ENCODE measurements at regions not wholly inside any gene's neighbourhood (a gene's known extent, or its start where the extent isn't known, plus 50 kb on each side); places are given as distances from the start of the nearest gene placed in this dataset.

DNA sequence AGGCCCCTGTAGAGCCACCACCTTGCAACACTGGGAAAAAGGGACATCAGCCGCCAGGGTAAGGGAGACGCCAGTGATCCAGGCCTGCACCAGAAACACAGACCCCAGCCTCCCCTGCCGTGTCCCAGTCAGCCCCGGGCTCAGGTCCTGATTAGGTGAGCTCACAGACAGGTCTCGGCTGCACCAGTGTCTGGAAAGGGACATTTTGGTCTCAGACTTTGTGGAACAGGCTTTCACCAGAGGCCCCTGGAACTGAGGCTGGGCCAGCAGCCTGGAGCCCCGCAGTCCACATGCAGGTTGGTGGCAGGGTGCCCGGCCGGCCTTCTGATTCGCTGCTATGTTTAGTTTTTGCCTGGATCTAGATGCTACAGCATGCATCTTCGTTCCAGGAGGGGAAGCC is 369.0 kb upstream of the IRX4 start:
- Histone ChIP-seq H3K27ac (no peak overlapping the region), H3K4me1 (no peaks in the 10 kb centered on the region), H3K9me3 (peaks cover 0 to 10% (median 0%) of the 10 kb centered on the region in 4 donors), H3K36me3 (no peaks in the 10 kb centered on the region), H3K4me3 (no peak overlapping the region), H3K27me3 (no peaks in the 10 kb centered on the region)
- TF ChIP-seq POLR2A (IDR thresholded peaks at IDR 0.05) (no peak), EP300 (IDR thresholded peaks at IDR 0.05) (no peak)
- TF ChIP-seq, protein P1, sequence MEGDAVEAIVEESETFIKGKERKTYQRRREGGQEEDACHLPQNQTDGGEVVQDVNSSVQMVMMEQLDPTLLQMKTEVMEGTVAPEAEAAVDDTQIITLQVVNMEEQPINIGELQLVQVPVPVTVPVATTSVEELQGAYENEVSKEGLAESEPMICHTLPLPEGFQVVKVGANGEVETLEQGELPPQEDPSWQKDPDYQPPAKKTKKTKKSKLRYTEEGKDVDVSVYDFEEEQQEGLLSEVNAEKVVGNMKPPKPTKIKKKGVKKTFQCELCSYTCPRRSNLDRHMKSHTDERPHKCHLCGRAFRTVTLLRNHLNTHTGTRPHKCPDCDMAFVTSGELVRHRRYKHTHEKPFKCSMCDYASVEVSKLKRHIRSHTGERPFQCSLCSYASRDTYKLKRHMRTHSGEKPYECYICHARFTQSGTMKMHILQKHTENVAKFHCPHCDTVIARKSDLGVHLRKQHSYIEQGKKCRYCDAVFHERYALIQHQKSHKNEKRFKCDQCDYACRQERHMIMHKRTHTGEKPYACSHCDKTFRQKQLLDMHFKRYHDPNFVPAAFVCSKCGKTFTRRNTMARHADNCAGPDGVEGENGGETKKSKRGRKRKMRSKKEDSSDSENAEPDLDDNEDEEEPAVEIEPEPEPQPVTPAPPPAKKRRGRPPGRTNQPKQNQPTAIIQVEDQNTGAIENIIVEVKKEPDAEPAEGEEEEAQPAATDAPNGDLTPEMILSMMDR (IDR thresholded peaks at IDR 0.05): no peak
- DNase-seq (ENCODE audit: low spot score in 2 of 2): no peak
- 79 to 90% methylated on average over 9 to 10 of the region's 10 CpGs for WGBS, 2 donors

DNA sequence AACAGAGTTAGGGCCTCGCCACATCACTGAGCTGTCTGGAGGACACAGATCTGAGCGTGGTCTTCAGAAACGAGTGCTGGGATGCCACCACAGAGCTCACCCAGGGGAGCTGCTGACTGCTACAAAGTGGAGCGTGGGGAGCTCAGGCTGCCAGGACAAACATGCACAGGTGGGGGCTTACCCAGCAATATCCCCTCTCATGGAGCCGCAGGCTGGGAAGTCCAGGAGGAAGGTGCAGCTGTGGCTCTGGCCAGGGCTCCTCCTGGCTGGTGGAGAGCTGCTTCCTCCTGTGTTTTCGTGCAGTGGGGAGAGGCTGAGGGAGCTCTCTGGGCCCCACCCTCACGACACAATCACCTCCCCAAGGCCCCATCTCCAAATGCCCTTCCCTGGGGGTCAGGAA is 368.6 kb upstream of the IRX4 start:
- H3K4me3 ChIP-seq: no peak overlapping the region
- no peaks in the 10 kb centered on the region for H3K27me3 ChIP-seq
- peaks cover 0 to 10% (median 0%) of the 10 kb centered on the region in 4 donors for H3K9me3 ChIP-seq
- 73 to 75% methylated on average over 6 of the region's 7 CpGs for WGBS, 2 donors
- H3K27ac ChIP-seq: no peak overlapping the region
- DNase-seq (ENCODE audit: low spot score in 2 of 2): no peak
- no peaks in the 10 kb centered on the region for H3K36me3 ChIP-seq
- H3K4me1 ChIP-seq: no peaks in the 10 kb centered on the region
- TF ChIP-seq POLR2A (IDR thresholded peaks at IDR 0.05): no peak
- TF ChIP-seq, protein P1 (IDR thresholded peaks at IDR 0.05): no peak
- TF ChIP-seq EP300 (IDR thresholded peaks at IDR 0.05): no peak

DNA sequence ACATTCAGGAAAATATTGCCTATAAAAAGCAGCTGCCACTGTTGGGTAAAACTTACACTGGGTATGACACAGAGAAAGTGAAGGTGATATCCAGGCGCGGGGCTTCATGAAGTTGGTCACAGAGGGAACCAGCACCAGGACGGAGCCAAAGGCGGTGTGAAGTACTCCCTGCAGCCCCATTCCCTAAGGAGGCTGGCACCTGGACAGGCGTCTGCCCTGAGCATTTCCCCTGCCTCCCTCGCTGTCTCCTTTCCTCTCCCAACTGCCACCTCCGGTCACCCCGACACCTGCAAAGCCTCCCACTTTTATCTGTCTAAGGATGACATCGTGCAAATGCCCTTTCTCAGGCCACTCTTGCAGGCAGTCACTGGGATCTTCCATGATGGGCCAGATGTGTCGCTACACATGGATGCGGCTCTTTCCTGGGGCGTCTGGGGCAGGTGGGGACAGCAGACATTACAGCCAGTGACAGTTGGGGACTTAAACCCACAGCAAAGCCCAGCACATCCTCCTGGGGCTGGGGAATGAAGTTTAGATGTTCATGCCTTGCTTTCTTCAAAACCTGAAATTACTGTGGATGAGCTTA is 367.7 kb upstream of the IRX4 start:
- DNase-seq (ENCODE audit: low spot score in 2 of 2): no peak
- Histone ChIP-seq H3K4me3 (no peak overlapping the region), H3K27ac (no peak overlapping the region), H3K36me3 (no peaks in the 10 kb centered on the region), H3K9me3 (peaks cover 0 to 10% (median 0%) of the 10 kb centered on the region in 4 donors), H3K27me3 (no peaks in the 10 kb centered on the region), H3K4me1 (no peaks in the 10 kb centered on the region)
- TF ChIP-seq, protein P1 (IDR thresholded peaks at IDR 0.05): no peak
- TF ChIP-seq POLR2A (IDR thresholded peaks at IDR 0.05) (no peak), EP300 (IDR thresholded peaks at IDR 0.05) (no peak)
- WGBS, 2 donors: 85 to 95% methylated on average over 12 of the region's 12 CpGs

DNA sequence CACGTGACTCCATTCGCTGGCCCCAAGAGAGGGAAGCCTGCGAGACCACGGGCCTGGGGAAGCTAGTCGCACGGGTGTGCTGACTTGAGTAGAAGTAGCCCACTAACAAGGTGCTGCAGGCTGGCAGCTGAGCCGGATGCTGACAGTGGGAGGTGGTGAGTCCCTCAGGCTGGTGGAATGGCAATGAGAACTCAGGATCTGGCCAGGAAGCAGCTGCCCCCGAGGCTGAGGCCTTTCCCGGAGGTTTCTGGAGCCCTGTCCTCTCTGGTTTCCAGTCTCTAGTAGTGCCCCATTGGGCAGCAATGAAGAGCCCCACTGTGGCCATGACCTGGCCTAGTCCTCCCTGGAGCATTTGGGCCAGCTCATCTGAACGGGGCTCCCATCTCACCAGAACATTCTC is 366.7 kb upstream of the IRX4 start:
- peaks cover 0 to 10% (median 0%) of the 10 kb centered on the region in 4 donors for H3K9me3 ChIP-seq
- H3K27me3 ChIP-seq: no peaks in the 10 kb centered on the region
- DNase-seq (ENCODE audit: low spot score in 2 of 2): no peak
- H3K4me1 ChIP-seq: no peaks in the 10 kb centered on the region
- no peak overlapping the region for H3K4me3 ChIP-seq
- H3K36me3 ChIP-seq: no peaks in the 10 kb centered on the region
- no peak overlapping the region for H3K27ac ChIP-seq
- TF ChIP-seq, protein P1 (IDR thresholded peaks at IDR 0.05): no peak
- TF ChIP-seq EP300 (IDR thresholded peaks at IDR 0.05) (no peak), POLR2A (IDR thresholded peaks at IDR 0.05) (no peak)
- 66 to 78% methylated on average over 8 to 10 of the region's 10 CpGs for WGBS, 2 donors

DNA sequence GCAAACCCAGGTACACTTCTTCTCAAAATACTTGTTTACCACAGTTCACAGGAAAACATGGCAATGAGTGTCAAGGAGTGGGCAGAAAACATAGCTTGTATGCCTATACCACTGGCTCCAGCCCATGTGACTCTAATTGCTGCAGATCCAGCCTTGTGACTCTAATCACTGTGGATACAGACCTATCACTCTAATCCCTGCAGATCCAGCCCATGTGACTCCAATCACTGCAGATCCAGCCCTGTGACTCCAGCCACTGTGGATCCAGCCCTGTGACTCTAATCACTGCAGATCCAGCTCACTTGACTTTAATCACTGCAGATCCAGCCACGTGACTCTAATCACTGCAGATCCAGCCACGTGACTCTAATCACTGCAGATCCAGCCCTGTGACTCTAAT is 366.3 kb upstream of the IRX4 start:
- Histone ChIP-seq H3K36me3 (no peaks in the 10 kb centered on the region), H3K27me3 (no peaks in the 10 kb centered on the region), H3K4me1 (no peaks in the 10 kb centered on the region), H3K27ac (no peak overlapping the region), H3K4me3 (no peak overlapping the region), H3K9me3 (peaks cover 0 to 10% (median 0%) of the 10 kb centered on the region in 4 donors)
- 28 to 31% methylated on average over 2 of the region's 2 CpGs for WGBS, 2 donors
- DNase-seq (ENCODE audit: low spot score in 2 of 2): no peak
- TF ChIP-seq POLR2A (IDR thresholded peaks at IDR 0.05) (no peak), EP300 (IDR thresholded peaks at IDR 0.05) (no peak)
- TF ChIP-seq, protein P1 (IDR thresholded peaks at IDR 0.05): no peak
